Transverse colon (tissue), 4 donors: ENCODE measurements at regions not wholly inside any gene's neighbourhood (a gene's known extent, or its start where the extent isn't known, plus 50 kb on each side); places are given as distances from the start of the nearest gene placed in this dataset.

Experiments used
- DNase-seq: peaks from one replicate; pipeline ENCODE4 v3.0.0-alpha.2; 2019
- H3K27ac ChIP-seq, 4 donors: fragments of 200-600 bp; sonication (generic); 2 replicates each; pipeline ENCODE4 v1.5.1; 2016 to 2018; ENCODE audit warnings: inconsistent platforms in 4 of 4
- H3K27me3 ChIP-seq: fragments of 200-600 bp; sonication (generic); 2 replicates; pipeline ENCODE4 v1.5.1; 2017; ENCODE audit warnings: inconsistent platforms
- H3K36me3 ChIP-seq, 4 donors: fragments of 200-600 bp; sonication (generic); 2 replicates each; pipeline ENCODE4 v1.5.1; 2017 to 2019; ENCODE audit warnings: inconsistent platforms in 4 of 4
- H3K4me1 ChIP-seq, 4 donors: fragments of 200-600 bp; sonication (generic); 2 replicates each; pipeline ENCODE4 v1.5.1; 2017 to 2020; ENCODE audit warnings: inconsistent platforms in 4 of 4
- H3K4me3 ChIP-seq, 4 donors: fragments of 200-600 bp; sonication (generic); 1 replicate in 1 of 4; 2 replicates in 3 of 4; pipeline versions ENCODE4 v1.5.1 to v1.6.1; 2017 to 2019; ENCODE audit warnings: inconsistent platforms in 4 of 4
- H3K9me3 ChIP-seq, 2 donors: fragments of 200-600 bp; sonication (generic); 2 replicates each; pipeline ENCODE4 v1.5.1; 2017 to 2019; ENCODE audit warnings: inconsistent platforms in 2 of 2
- CTCF ChIP-seq, 5 experiments: fragments of 200-600 bp in 3 of 5; fragments of 450-650 bp in 2 of 5; sonication (generic) in 3 of 5; IDR thresholded peaks; 1 replicate in 2 of 5; 2 replicates in 3 of 5; pipeline ENCODE4 v1.5.1; 2016 to 2017; ENCODE audit warnings: antibody characterized with exemption in 5 of 5, inconsistent platforms in 3 of 5, mild to moderate bottlenecking in 2 of 5, moderate library complexity in 1 of 5
- EP300 ChIP-seq: sonication (generic); formaldehyde crosslinking; IDR thresholded peaks from one replicate; pipeline ENCODE4 v1.6.1; 2017; ENCODE audit warnings: antibody characterized with exemption, low read depth
- POLR2A ChIP-seq: fragments of 450-650 bp; IDR thresholded peaks from one replicate; pipeline ENCODE4 v1.6.1; 2016; ENCODE audit warnings: antibody characterized with exemption, mild to moderate bottlenecking, moderate library complexity
- POLR2AphosphoS5 ChIP-seq, 3 donors: sonication (generic); formaldehyde crosslinking; IDR thresholded peaks; one replicate each; pipeline ENCODE4 v1.6.1; 2016; ENCODE audit warnings: antibody characterized with exemption in 3 of 3
- WGBS, 2 donors: methylation state at CpG; one replicate each; pipeline ENCODE4 v1.1.5; 2018; ENCODE audit warnings: low coverage in 1 of 2; 5-methylcytosine and 5-hydroxymethylcytosine counted together
- in situ Hi-C, 4 donors: fragments of 200-750 bp; cut with MboI; loops; one replicate each; pipeline versions ENCODE4 v1.15.0 to v1.15.1; 2017; ENCODE audit warnings: low sequenced_read_pairs in 3 of 4, low pct_ligation_motif_present in 1 of 4, low pct_unique_long_range_greater_than_20kb in 1 of 4
- intact Hi-C: fragments of 100-400 bp; cut with DNase I; formaldehyde crosslinking; loops from one replicate; pipeline ENCODE4 v1.15.1; 2023; ENCODE audit warnings: low total_unique reads

DNA sequence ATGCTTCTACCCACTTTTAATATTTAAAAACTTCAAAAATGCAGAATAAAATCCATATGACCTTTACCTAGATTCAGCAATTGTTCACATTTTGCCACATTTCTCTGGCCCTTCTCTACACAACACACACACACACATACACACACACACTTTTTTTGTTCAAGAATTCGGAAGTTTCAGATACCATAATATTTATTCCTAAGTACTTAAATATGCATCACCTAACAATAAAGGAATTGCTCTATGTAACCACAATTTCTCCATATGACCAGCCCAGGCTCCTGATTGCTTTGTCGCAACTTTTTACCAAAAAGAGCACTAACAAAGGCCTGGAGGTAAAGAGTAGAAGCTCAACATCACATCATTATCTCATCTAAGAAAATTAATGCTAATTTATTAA, 106.6 kb downstream of the FAS start:
- Histone ChIP-seq H3K27me3 (no peaks in the 10 kb centered on the region), H3K36me3 (no peaks in the 10 kb centered on the region), H3K4me3 (no peak overlapping the region), H3K27ac (no peak overlapping the region), H3K9me3 (no peaks in the 10 kb centered on the region), H3K4me1 (peaks cover 0 to 16% (median 2%) of the 10 kb centered on the region in 4 donors)
- in situ Hi-C loops: no loop called here
- no peak for TF ChIP-seq EP300
- no peak for TF ChIP-seq POLR2A
- TF ChIP-seq CTCF (IDR thresholded peaks at IDR 0.05): no peak
- intact Hi-C loops: no loop called here
- whole genome bisulfite sequencing, 2 donors: 88 to 92% methylated on average over 2 of the region's 2 CpGs
- DNase-seq: no peak

DNA sequence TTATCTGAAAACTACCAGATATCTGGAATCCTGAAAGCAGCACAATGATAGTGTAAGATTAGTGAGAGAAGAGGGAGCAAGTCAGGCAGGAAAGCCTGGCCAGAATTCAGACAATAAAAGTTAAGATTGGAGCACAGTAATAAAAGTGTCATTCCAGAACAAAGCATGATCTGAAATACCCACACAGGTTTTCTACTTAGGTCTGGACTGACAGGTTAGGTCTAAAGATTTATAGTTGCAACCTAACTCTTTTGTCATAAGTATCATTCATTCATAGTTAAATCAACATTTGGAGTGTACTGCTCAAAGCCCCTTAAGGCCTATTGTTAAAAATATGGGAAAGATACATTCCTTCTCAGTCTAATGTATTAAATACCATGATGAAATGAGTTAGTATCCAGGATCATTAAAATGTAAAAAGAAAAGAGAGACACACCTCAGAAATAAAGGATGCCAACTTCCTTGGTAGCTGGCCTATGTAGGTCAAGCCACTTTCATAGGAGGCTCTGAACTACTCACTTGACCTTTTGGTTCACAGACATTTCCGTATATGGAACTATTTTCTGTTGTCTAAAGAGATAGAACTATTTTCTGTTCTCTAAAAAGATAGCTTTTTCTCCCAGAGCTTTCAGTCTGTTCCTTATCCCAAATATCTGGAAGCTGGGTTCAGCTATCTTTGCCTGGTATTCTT, 105.2 kb downstream of the FAS start:
- H3K36me3 ChIP-seq: no peaks in the 10 kb centered on the region
- in situ Hi-C loops: no loop called here
- H3K9me3 ChIP-seq: no peaks in the 10 kb centered on the region
- peaks cover 0 to 16% (median 2%) of the 10 kb centered on the region in 4 donors for H3K4me1 ChIP-seq
- TF ChIP-seq CTCF (IDR thresholded peaks at IDR 0.05) (no peak), POLR2AphosphoS5 (IDR thresholded peaks at IDR 0.05) (no peak), EP300 (no peak), POLR2A (no peak)
- intact Hi-C loops: no loop called here
- no peak overlapping the region for H3K4me3 ChIP-seq
- no peak for DNase-seq
- 14 to 45% methylated on average over 1 of the region's 1 CpG for WGBS, 2 donors
- H3K27me3 ChIP-seq: no peaks in the 10 kb centered on the region
- H3K27ac ChIP-seq: peak overlapping the region in 1 of 4 donors; percentile 17

DNA sequence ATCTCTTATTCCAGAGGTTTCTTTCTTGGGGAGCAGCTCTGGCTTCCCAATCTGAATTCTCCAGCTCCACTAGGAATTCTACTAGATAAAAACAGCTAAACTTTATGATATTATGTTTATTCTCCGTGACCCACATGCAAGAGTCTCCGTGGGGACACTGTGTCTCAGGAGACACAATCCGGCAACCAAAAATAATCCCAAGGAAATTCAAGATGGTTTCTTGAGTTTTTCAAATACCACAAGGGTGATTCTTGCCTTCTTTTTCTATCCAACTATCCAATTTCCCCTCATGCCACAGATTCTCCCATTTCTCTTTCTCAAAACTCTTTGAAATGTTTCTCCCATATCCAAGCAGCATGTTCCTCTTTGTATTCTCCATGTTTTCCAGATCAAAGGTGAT, 103.1 kb downstream of the FAS start:
- in situ Hi-C loops: no loop called here
- no peak for TF ChIP-seq POLR2A
- TF ChIP-seq POLR2AphosphoS5 (IDR thresholded peaks at IDR 0.05): no peak
- TF ChIP-seq CTCF (IDR thresholded peaks at IDR 0.05): no peak
- no peak for TF ChIP-seq EP300
- no peak overlapping the region for H3K4me3 ChIP-seq

GRCh38 chr10:89092981-89093380, 102.4 kb downstream of the FAS start:
- 86 to 87% methylated on average over 1 to 4 of the region's 4 CpGs for WGBS, 2 donors
- Histone ChIP-seq H3K9me3 (no peaks in the 10 kb centered on the region), H3K27me3 (no peaks in the 10 kb centered on the region), H3K4me1 (peaks cover 0 to 9% (median 2%) of the 10 kb centered on the region in 4 donors), H3K36me3 (no peaks in the 10 kb centered on the region), H3K27ac (no peak overlapping the region), H3K4me3 (no peak overlapping the region)
- DNase-seq: no peak
- TF ChIP-seq CTCF (IDR thresholded peaks at IDR 0.05): no peak
- TF ChIP-seq POLR2A: no peak
- no peak for TF ChIP-seq EP300
- no peak for TF ChIP-seq POLR2AphosphoS5 (IDR thresholded peaks at IDR 0.05)
- intact Hi-C loops (no loop called here), in situ Hi-C loops (no loop called here)

More for the DNA sequence above, 103.1 kb downstream of the FAS start:
- 87 to 94% methylated on average over 3 of the region's 3 CpGs for WGBS, 2 donors
- Histone ChIP-seq H3K36me3 (no peaks in the 10 kb centered on the region), H3K9me3 (no peaks in the 10 kb centered on the region), H3K27me3 (no peaks in the 10 kb centered on the region), H3K4me1 (peaks cover 0 to 9% (median 2%) of the 10 kb centered on the region in 4 donors), H3K27ac (no peak overlapping the region)
- DNase-seq: no peak
- intact Hi-C loops: no loop called here
